ENCODE measurements at regions not wholly inside any gene's neighbourhood (a gene's known extent, or its start where the extent isn't known, plus 50 kb on each side); places are given as distances from the start of the nearest gene placed in this dataset.
A peak's percentile ranks its signal among the peaks of the same experiment; 100 is the strongest.

DNA sequence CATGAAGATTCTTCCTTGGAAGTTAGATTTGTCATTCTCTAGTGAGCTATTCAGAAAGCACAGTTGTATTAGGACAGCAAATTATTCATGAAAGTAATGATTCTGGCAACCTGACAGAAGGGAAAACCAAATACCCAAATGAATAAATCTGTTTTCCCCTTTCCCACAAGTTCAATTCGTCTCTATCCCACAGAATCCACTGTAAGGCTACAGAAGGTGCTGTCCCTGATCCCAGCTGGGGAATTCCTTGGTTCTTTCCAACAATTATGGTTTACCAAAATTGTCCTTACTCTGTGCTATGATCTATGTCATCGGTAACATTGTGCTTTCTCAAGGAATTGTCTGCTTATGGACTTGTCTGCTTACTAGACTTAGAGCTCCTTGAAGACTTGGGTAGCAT, 104.2 kb downstream of the FASLG start:
- Histone ChIP-seq H3K36me3 (ENCODE audit: control insufficient read depth in 2 of 3, insufficient read depth in 3 of 3, low read length in 3 of 3) (no peaks in the 10 kb centered on the region), H3K27me3 (ENCODE audit: control insufficient read depth, insufficient read depth, low read length) (no peaks in the 10 kb centered on the region), H3K4me3 (ENCODE audit: low read length in 3 of 3) (no peak overlapping the region), H3K27ac (ENCODE audit: low read depth in 2 of 2, low read length in 2 of 2) (no peak overlapping the region), H3K9me3 (ENCODE audit: control insufficient read depth in 2 of 3, insufficient read depth in 1 of 3, low read length in 3 of 3) (no peaks in the 10 kb centered on the region), H3K9ac (ENCODE audit: low read length in 3 of 3) (no peak overlapping the region), H3K4me1 (ENCODE audit: control insufficient read depth in 2 of 3, insufficient read depth in 2 of 3, low read depth in 1 of 3, low read length in 3 of 3) (no peaks in the 10 kb centered on the region)
- TF ChIP-seq, protein P1, sequence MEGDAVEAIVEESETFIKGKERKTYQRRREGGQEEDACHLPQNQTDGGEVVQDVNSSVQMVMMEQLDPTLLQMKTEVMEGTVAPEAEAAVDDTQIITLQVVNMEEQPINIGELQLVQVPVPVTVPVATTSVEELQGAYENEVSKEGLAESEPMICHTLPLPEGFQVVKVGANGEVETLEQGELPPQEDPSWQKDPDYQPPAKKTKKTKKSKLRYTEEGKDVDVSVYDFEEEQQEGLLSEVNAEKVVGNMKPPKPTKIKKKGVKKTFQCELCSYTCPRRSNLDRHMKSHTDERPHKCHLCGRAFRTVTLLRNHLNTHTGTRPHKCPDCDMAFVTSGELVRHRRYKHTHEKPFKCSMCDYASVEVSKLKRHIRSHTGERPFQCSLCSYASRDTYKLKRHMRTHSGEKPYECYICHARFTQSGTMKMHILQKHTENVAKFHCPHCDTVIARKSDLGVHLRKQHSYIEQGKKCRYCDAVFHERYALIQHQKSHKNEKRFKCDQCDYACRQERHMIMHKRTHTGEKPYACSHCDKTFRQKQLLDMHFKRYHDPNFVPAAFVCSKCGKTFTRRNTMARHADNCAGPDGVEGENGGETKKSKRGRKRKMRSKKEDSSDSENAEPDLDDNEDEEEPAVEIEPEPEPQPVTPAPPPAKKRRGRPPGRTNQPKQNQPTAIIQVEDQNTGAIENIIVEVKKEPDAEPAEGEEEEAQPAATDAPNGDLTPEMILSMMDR (IDR thresholded peaks at IDR 0.05; ENCODE audit: borderline replicate concordance, extremely low read depth, insufficient read depth) = no peak
- no peak for DNase-seq
- FAIRE-seq = no peak
- intact Hi-C loops (cut with DNase I) = no loop called here

DNA sequence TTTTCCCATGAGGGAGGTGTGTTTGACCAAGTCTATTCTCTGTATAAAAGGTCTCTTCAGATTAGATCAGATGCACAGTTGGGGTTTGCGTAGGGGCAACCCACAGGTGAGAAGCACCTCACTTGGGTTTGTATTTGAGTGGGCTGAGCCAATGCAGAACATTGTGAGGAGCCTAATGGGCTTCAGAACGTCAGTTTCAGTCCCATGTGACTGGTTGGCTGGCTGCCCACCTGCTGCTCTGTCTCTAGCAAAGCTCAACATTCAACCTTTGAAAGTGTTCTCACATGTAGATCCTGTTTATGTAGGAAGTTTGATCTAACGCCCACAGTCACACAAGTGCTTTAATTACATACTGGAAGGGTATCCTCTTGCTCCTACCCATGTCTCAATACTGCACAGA, 105.5 kb downstream of the FASLG start:
- no peak for FAIRE-seq
- Histone ChIP-seq H3K27me3 (ENCODE audit: control insufficient read depth, insufficient read depth, low read length) (no peaks in the 10 kb centered on the region), H3K4me1 (ENCODE audit: control insufficient read depth in 2 of 3, insufficient read depth in 2 of 3, low read depth in 1 of 3, low read length in 3 of 3) (no peaks in the 10 kb centered on the region), H3K9me3 (ENCODE audit: control insufficient read depth in 2 of 3, insufficient read depth in 1 of 3, low read length in 3 of 3) (no peaks in the 10 kb centered on the region), H3K4me3 (ENCODE audit: low read length in 3 of 3) (no peak overlapping the region), H3K27ac (ENCODE audit: low read depth in 2 of 2, low read length in 2 of 2) (no peak overlapping the region), H3K9ac (ENCODE audit: low read length in 3 of 3) (no peak overlapping the region), H3K36me3 (ENCODE audit: control insufficient read depth in 2 of 3, insufficient read depth in 3 of 3, low read length in 3 of 3) (no peaks in the 10 kb centered on the region)
- DNase-seq = peak in 1 of 5 donors; percentile 53
- intact Hi-C loops (cut with DNase I) = no loop called here
- TF ChIP-seq, protein P1 (IDR thresholded peaks at IDR 0.05; ENCODE audit: borderline replicate concordance, extremely low read depth, insufficient read depth) = no peak

DNA sequence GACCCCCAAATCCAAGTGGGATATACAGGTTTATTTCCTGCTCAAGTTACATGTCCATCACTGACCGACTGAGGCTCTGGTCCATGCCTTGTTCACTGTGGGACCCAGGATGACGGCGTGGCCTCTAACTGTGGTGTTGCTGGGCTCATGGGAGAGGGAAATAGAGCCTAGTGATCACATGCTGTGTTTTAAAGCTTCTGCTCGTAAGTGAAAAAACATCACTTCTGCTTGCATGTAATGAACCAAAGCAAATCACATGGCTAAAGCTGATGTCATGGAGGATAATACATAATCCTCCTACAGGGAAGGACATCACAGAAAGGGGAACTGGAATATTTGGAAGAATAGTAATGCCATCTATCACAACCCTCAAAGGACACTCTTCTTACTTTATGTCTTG, 107.6 kb downstream of the FASLG start:
- intact Hi-C loops (cut with DNase I) = no loop called here
- Histone ChIP-seq H3K9ac (ENCODE audit: low read length in 3 of 3) (no peak overlapping the region), H3K9me3 (ENCODE audit: control insufficient read depth in 2 of 3, insufficient read depth in 1 of 3, low read length in 3 of 3) (no peaks in the 10 kb centered on the region), H3K27ac (ENCODE audit: low read depth in 2 of 2, low read length in 2 of 2) (no peak overlapping the region), H3K4me3 (ENCODE audit: low read length in 3 of 3) (no peak overlapping the region), H3K36me3 (ENCODE audit: control insufficient read depth in 2 of 3, insufficient read depth in 3 of 3, low read length in 3 of 3) (no peaks in the 10 kb centered on the region), H3K4me1 (ENCODE audit: control insufficient read depth in 2 of 3, insufficient read depth in 2 of 3, low read depth in 1 of 3, low read length in 3 of 3) (no peaks in the 10 kb centered on the region), H3K27me3 (ENCODE audit: control insufficient read depth, insufficient read depth, low read length) (no peaks in the 10 kb centered on the region)
- DNase-seq (no peak), FAIRE-seq (no peak)
- TF ChIP-seq, protein P1 (IDR thresholded peaks at IDR 0.05; ENCODE audit: borderline replicate concordance, extremely low read depth, insufficient read depth) = no peak

DNA sequence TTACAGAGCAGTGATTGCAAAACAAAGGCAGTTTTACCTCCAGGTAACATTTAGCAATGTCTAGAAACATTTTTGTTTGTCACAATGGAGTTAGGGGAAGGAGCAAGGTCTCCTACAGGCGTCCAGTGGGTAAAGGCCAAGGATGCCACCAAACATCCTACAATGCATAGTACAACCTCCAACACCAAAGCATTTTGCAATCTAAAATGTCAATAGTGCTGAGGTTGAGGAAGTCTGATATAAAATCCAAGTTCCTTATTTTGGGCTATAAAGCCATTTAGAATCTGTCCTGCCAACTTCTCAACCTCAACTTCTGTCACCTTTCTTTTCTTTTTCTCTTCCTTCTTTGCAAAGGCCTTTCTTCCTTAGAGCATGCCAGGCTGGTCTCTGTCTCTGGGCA, 111.2 kb downstream of the FASLG start:
- Histone ChIP-seq H3K9me3 (ENCODE audit: control insufficient read depth in 2 of 3, insufficient read depth in 1 of 3, low read length in 3 of 3) (no peaks in the 10 kb centered on the region), H3K4me1 (ENCODE audit: control insufficient read depth in 2 of 3, insufficient read depth in 2 of 3, low read depth in 1 of 3, low read length in 3 of 3) (no peaks in the 10 kb centered on the region), H3K27me3 (ENCODE audit: control insufficient read depth, insufficient read depth, low read length) (no peaks in the 10 kb centered on the region), H3K9ac (ENCODE audit: low read length in 3 of 3) (no peak overlapping the region), H3K36me3 (ENCODE audit: control insufficient read depth in 2 of 3, insufficient read depth in 3 of 3, low read length in 3 of 3) (no peaks in the 10 kb centered on the region), H3K27ac (ENCODE audit: low read depth in 2 of 2, low read length in 2 of 2) (no peak overlapping the region), H3K4me3 (ENCODE audit: low read length in 3 of 3) (no peak overlapping the region)
- intact Hi-C loops (cut with DNase I) = no loop called here
- FAIRE-seq (no peak), DNase-seq (no peak)
- TF ChIP-seq, protein P1 (IDR thresholded peaks at IDR 0.05; ENCODE audit: borderline replicate concordance, extremely low read depth, insufficient read depth) = no peak
